G401 (cell line): ENCODE measurements at regions not wholly inside any gene's neighbourhood (a gene's known extent, or its start where the extent isn't known, plus 50 kb on each side); places are given as distances from the start of the nearest gene placed in this dataset.

Source experiments
- DNase-seq: peaks from one replicate; pipeline ENCODE4 v3.0.0-alpha.2; 2015; ENCODE audit warnings: low spot score
- in situ Hi-C: cut with HindIII; loops from 2 replicates; pipeline ENCODE4 v1.10.0; 2016; ENCODE audit warnings: low sequenced_read_pairs, mixed read lengths

GRCh38 chr2:128752691-128753263 is 434.1 kb upstream of the HS6ST1 start:
- in situ Hi-C loops, result no loop called here
- DNase-seq, result no peak

DNA sequence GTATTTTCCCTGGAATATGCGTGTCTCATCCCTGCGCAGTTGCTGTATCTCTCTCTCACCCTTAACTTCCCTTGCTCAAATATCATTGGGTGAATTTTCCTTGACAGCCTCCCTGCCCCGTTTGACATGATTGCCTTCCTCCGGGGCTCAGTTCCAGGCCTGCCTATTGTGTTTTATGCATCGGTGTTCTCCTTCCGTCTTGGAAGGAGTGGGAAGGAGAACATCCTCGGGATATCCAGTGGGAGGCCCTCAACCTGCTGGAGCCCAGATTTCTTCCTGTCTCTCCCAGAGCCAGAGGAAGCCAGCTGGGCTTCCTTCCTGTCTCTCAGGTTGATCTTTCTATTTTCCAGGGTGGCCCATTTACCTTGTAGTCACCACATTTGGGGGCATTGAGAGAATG is 434.7 kb upstream of the HS6ST1 start:
- no peak for DNase-seq
- in situ Hi-C loops, result no loop called here

- no peak for DNase-seq
- in situ Hi-C loops, result no loop called here
Measured at GRCh38 chr2:128753800-128754199, 435.1 kb upstream of the HS6ST1 start.

DNA sequence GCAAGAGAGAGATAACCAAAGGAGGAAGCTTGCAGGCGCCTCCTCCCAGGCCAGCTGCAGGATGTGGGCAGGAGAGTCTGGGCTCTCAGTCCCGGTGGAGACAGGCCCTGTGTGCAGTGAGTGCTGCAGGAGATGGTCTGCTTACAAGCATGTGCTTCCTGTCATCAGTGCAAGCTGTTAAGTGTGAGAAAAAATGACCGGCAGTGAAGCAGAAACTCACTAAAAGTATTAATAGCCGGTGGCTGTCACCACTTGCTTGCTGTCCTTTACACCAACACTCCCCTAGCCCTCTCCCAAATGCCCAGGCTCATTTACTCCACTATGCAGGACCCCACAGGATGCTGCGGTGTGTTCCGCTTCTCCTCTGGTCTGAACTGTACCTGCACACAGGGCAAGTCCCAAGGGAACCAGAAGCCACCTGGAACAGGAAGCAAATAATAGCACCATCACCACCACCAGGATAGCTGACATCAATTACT is 435.6 kb upstream of the HS6ST1 start:
- no peak for DNase-seq
- in situ Hi-C loops, result no loop called here

- in situ Hi-C loops, result no loop called here
Measured at GRCh38 chr2:128755695-128756364, 437.2 kb upstream of the HS6ST1 start.

GRCh38 chr2:128756365-128756717 is 437.7 kb upstream of the HS6ST1 start:
- no peak for DNase-seq
- in situ Hi-C loops, result no loop called here

More at GRCh38 chr2:128755695-128756364, 437.2 kb upstream of the HS6ST1 start:
- DNase-seq, result no peak

DNA sequence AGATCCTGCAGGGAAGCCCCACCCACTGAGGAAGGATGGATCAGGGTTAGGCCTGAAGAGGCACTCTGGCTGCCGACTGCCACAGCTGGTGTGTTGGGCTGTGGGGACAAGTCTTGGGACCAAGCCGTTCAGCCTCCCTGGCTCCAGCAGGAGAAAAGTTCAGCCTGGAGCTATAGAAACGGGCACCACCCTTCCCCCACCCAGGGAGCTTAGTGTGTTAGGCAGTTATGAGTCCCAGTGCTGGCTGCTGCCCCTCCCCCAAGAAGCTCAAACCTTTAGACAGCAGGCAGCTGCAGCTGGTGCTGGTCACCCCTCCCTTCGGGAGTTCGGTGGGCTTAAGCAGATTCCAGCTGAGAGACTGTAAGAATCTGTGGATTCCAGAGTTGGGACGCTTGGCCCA is 447.1 kb upstream of the HS6ST1 start:
- in situ Hi-C loops, result no loop called here
- no peak for DNase-seq

GRCh38 chr2:128768041-128768440 is 449.4 kb upstream of the HS6ST1 start:
- DNase-seq, result no peak
- in situ Hi-C loops, result no loop called here

- in situ Hi-C loops, result no loop called here
- no peak for DNase-seq
Measured at GRCh38 chr2:128769457-128770142, 450.9 kb upstream of the HS6ST1 start.

- in situ Hi-C loops, result no loop called here
- no peak for DNase-seq
Measured at GRCh38 chr2:128770143-128771085, 451.7 kb upstream of the HS6ST1 start.

- in situ Hi-C loops, result no loop called here
- no peak for DNase-seq
Measured at GRCh38 chr2:128771401-128771800, 452.7 kb upstream of the HS6ST1 start.

GRCh38 chr2:128772671-128773070 is 454.0 kb upstream of the HS6ST1 start:
- in situ Hi-C loops, result no loop called here
- no peak for DNase-seq

DNA sequence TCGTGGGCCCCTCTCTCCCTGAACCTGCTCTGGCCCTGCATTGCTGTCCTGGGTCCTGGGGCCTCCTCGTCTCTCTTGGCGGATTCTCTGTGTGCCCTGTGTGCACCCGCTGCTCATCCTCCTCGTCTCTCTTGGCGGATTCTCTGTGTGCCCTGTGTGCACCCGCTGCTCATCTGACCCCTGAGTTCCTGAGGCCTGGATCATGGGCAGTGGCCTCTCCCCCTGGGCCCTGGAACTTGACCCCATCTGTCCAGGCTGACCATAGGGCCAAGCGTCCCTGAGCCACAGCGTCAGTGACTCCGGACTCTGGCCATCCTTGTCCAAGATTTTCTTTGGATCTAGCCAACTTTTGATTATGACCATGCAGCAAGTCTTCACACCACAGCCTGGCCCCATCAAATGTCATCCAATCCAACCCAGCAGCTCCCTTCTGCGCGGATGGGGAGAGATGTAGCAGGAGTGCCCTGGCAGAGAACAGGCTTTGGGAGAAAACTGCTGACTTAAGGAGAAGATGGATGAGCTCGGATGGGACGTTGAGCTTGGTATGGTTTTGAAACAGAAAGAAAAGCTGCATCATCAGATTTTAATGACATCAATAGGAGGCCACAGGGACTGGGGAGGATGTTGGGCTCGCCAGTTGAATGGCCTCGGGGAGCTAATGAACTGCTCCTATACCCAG is 455.1 kb upstream of the HS6ST1 start:
- DNase-seq, result no peak
- in situ Hi-C loops, result no loop called here

DNA sequence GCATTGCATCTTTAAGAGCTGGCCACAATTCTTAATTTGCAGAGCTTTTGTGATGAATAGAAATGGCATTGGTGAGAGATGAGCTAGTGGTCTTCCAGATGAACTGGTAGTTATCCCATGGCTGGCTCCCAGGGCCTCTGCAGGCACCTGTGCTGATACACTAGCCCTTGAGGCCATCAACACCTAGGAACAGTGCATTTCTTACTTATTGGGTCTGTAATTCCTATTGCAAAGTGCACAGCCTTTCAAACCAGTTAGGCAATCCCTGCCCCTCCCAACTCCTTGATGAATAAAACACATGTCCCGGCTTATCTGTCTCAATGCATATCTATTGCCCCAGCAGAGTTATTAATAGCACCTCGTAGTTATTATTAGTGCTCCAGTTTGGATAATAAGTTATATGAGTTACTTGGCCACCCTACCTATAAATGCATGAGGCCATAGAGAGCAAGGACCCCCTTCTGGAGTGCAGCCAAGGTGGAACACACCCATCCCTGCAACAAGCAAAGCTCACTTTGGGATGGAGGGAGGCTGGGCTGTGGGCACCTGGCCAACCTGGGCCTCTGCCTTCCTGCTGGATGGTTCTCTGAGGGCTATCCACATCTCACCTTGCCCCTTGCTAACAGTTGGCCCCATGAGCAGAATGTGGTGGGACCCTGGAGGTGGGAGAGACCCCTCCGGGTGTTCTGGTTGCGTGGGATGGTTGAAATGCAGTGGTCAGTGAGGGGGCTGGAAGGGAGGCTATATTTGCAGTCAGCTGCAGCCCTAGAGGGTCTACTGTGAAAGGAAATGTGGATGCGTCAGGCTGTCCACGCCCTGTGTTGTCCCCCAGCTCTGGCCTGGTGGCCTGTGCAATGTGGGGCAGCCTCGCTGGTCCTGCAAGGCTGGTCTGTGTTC is 455.9 kb upstream of the HS6ST1 start:
- no peak for DNase-seq
- in situ Hi-C loops, result no loop called here

GRCh38 chr2:128775217-128775913 is 456.7 kb upstream of the HS6ST1 start:
- in situ Hi-C loops, result no loop called here
- DNase-seq, result no peak

DNA sequence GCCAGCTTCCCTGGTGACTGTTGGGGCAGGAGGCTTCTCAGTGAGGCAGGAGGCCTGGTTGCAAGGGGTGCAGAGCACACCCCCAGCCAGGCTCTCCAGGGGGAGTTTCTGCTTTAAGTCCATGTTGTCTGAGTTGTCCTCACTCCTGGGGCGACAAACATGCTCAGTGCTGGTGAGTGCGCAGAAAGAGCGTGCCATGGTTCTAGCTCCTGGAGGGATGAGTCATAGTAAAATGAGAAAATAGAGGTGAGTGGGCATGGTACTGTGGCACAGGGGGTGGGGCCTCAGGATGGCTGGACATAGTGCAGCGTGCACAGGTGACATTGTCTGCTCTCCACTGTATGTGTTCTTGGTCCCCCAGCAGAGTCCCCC is 457.2 kb upstream of the HS6ST1 start:
- no peak for DNase-seq

DNA sequence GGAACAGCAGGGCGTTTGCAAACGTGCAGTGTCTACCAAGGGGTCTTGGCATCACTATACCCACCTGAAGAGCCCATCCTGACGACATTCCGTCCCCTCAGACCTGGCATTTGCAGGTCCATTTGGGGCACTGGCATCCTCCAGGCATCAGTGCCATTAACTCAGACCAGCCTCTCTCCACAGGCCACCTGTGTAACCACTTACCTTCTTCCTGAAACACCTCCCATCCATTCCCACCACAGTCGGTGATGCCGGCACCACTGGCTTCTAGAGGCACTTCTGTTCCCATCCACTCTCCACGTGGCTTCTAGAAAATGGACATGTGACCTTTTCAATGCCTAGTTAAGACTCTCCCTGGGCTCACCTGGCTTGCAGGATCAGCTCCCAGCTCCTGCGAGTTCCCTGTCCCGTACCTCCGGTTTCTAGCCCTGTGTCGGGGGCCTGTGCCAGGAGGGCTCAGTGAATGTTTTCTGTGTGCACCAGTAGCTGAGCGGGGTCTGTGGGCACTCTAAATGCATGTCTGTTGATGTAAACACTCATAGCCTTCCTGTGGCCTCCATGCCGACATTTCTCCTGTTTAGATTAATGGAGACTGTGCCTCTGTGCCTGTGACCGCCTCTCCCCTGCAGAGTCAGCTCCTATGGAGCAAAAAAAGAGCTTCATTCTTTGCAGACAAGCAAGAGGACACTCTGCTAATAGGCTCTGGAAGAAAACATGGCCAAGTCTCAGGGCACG is 458.0 kb upstream of the HS6ST1 start:
- DNase-seq, result no peak
- in situ Hi-C loops, result no loop called here

More for the DNA sequence above, 457.2 kb upstream of the HS6ST1 start:
- in situ Hi-C loops, result no loop called here
